BE2C (cell line): ENCODE measurements at regions not wholly inside any gene's neighbourhood (a gene's known extent, or its start where the extent isn't known, plus 50 kb on each side); places are given as distances from the start of the nearest gene placed in this dataset.

Experiments used
- DNase-seq: peaks from one replicate; pipeline ENCODE4 v3.0.0-alpha.2; 2020
- H3K27me3 ChIP-seq: fragments of 250-450 bp; sonication (Bioruptor Pico); 2 replicates; pipeline ENCODE4 v1.5.1; 2020; ENCODE audit warnings: mild to moderate bottlenecking
- H3K36me3 ChIP-seq: fragments of 250-450 bp; sonication (Bioruptor Pico); 2 replicates; pipeline ENCODE4 v1.5.1; 2020; ENCODE audit warnings: mild to moderate bottlenecking
- H3K4me1 ChIP-seq: fragments of 250-450 bp; sonication (Bioruptor Pico); 2 replicates; pipeline ENCODE4 v1.5.1; 2020
- H3K4me3 ChIP-seq: 2 replicates; pipeline ENCODE4 v1.5.1; 2011; ENCODE audit warnings: low read depth, low read length
- H3K9me3 ChIP-seq: fragments of 250-450 bp; sonication (Bioruptor Pico); 2 replicates; pipeline ENCODE4 v1.5.1; 2020
- TF ChIP-seq, protein P1 (sequence below): IDR thresholded peaks from 2 replicates; pipeline ENCODE4 v1.5.1; 2012; ENCODE audit warnings: mild to moderate bottlenecking, low read depth, low read length

- Histone ChIP-seq H3K9me3 (no peaks in the 10 kb centered on the region), H3K4me1 (peaks cover 16% of the 10 kb centered on the region), H3K4me3 (no peak overlapping the region), H3K36me3 (no peaks in the 10 kb centered on the region), H3K27me3 (no peaks in the 10 kb centered on the region)
- TF ChIP-seq, protein P1, sequence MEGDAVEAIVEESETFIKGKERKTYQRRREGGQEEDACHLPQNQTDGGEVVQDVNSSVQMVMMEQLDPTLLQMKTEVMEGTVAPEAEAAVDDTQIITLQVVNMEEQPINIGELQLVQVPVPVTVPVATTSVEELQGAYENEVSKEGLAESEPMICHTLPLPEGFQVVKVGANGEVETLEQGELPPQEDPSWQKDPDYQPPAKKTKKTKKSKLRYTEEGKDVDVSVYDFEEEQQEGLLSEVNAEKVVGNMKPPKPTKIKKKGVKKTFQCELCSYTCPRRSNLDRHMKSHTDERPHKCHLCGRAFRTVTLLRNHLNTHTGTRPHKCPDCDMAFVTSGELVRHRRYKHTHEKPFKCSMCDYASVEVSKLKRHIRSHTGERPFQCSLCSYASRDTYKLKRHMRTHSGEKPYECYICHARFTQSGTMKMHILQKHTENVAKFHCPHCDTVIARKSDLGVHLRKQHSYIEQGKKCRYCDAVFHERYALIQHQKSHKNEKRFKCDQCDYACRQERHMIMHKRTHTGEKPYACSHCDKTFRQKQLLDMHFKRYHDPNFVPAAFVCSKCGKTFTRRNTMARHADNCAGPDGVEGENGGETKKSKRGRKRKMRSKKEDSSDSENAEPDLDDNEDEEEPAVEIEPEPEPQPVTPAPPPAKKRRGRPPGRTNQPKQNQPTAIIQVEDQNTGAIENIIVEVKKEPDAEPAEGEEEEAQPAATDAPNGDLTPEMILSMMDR = no peak
- DNase-seq = no peak
These were observed 203.5 kb upstream of the IER5L start for GRCh38 chr9:129381481-129381957.

GRCh38 chr9:129380961-129381401 is 202.9 kb upstream of the IER5L start:
- no peak for DNase-seq
- no peaks in the 10 kb centered on the region for H3K36me3 ChIP-seq
- H3K4me3 ChIP-seq = no peak overlapping the region
- TF ChIP-seq, protein P1 = no peak
- H3K9me3 ChIP-seq = no peaks in the 10 kb centered on the region
- peaks cover 10% of the 10 kb centered on the region for H3K4me1 ChIP-seq
- H3K27me3 ChIP-seq = no peaks in the 10 kb centered on the region

DNA sequence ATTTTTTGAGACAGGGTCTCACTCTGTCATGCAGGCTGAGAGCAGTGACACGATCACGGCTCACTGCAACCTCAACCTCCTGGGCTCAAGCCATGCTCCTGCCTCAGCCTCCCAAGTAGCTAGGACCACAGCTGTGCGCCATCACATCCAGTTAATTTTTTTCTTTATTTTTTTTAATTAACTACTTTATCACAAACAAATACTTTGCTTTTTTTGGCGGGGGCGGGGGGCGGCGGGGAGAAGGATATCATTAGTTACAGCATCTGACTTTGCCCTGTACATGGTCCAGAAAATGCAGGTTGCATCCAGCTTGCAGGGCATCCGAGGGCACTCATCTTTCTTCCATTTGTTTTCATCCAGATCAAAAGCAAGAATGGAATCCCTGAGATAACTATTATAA is 201.8 kb upstream of the IER5L start:
- Histone ChIP-seq H3K4me3 (no peak overlapping the region), H3K27me3 (no peaks in the 10 kb centered on the region), H3K9me3 (no peaks in the 10 kb centered on the region), H3K4me1 (peaks cover 9% of the 10 kb centered on the region), H3K36me3 (no peaks in the 10 kb centered on the region)
- TF ChIP-seq, protein P1 = no peak
- no peak for DNase-seq

- H3K4me3 ChIP-seq = no peak overlapping the region
- TF ChIP-seq, protein P1 = no peak
- H3K27me3 ChIP-seq = no peaks in the 10 kb centered on the region
- H3K36me3 ChIP-seq = no peaks in the 10 kb centered on the region
- H3K4me1 ChIP-seq = peaks cover 9% of the 10 kb centered on the region
- no peaks in the 10 kb centered on the region for H3K9me3 ChIP-seq
- DNase-seq = no peak
These were observed 201.2 kb upstream of the IER5L start for GRCh38 chr9:129379181-129379836.

GRCh38 chr9:129377931-129378661 is 200.0 kb upstream of the IER5L start:
- Histone ChIP-seq H3K4me3 (no peak overlapping the region), H3K27me3 (no peaks in the 10 kb centered on the region), H3K9me3 (no peaks in the 10 kb centered on the region), H3K4me1 (peaks cover 9% of the 10 kb centered on the region), H3K36me3 (no peaks in the 10 kb centered on the region)
- TF ChIP-seq, protein P1 = no peak
- DNase-seq = no peak

DNA sequence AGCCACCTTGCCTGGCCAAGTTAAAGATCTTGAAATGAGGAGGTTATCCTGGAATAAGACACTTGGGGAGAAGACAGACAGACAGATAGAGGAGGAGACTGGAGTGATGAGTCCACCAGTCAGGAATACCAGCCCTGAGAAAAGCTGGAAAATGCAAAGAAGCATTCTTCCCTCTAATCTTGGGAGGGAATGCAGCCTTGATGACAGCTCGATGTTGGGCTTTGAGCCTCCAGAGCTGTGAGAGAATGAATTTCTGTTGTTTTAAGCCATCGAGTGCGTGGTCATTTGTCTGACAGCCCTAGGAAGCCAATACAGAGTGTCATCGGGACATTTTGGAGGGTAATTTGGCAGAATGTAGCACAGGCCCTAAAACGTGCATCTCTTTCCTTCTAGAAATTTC is 199.1 kb upstream of the IER5L start:
- Histone ChIP-seq H3K27me3 (no peaks in the 10 kb centered on the region), H3K4me1 (peaks cover 1% of the 10 kb centered on the region), H3K36me3 (no peaks in the 10 kb centered on the region), H3K4me3 (no peak overlapping the region), H3K9me3 (no peaks in the 10 kb centered on the region)
- no peak for DNase-seq
- TF ChIP-seq, protein P1 = no peak
